Right lung (tissue), 2 donors: ENCODE measurements at regions not wholly inside any gene's neighbourhood (a gene's known extent, or its start where the extent isn't known, plus 50 kb on each side); places are given as distances from the start of the nearest gene placed in this dataset.
A peak's percentile ranks its signal among the peaks of the same experiment; 100 is the strongest.

Experiments used
- DNase-seq, 2 donors: peaks; one replicate each; pipeline ENCODE4 v3.0.0-alpha.2; 2013

GRCh38 chr10:89095701-89096391, 105.2 kb downstream of the FAS start:
- no peak for DNase-seq

- no peak for DNase-seq
These were observed 103.1 kb downstream of the FAS start for GRCh38 chr10:89093728-89094127.

- no peak for DNase-seq
These were observed 102.4 kb downstream of the FAS start for GRCh38 chr10:89092981-89093380.

- no peak for DNase-seq
These were observed 101.8 kb downstream of the FAS start for GRCh38 chr10:89092439-89092838.

- DNase-seq, result no peak
These were observed 100.9 kb downstream of the FAS start for GRCh38 chr10:89091496-89091895.

- DNase-seq, result peak; percentile 32 to 42
These were observed 100.3 kb downstream of the FAS start for GRCh38 chr10:89090756-89091445.

GRCh38 chr10:89086801-89087521, 96.4 kb downstream of the FAS start:
- DNase-seq, result no peak

- no peak for DNase-seq
These were observed 94.6 kb downstream of the FAS start for GRCh38 chr10:89085153-89085552.

- no peak for DNase-seq
These were observed 91.5 kb downstream of the FAS start for GRCh38 chr10:89082086-89082485.

GRCh38 chr10:89080660-89081059, 90.1 kb downstream of the FAS start:
- no peak for DNase-seq

GRCh38 chr10:89079961-89080360, 89.4 kb downstream of the FAS start:
- DNase-seq, result no peak

- no peak for DNase-seq
These were observed 88.4 kb downstream of the FAS start for GRCh38 chr10:89078724-89079672.

GRCh38 chr10:89076120-89076519, 85.5 kb downstream of the FAS start:
- no peak for DNase-seq

- DNase-seq, result no peak
These were observed 85.0 kb downstream of the FAS start for GRCh38 chr10:89075631-89076030.

GRCh38 chr10:89074120-89074519, 83.5 kb downstream of the FAS start:
- no peak for DNase-seq

GRCh38 chr10:89073719-89074118, 83.1 kb downstream of the FAS start:
- no peak for DNase-seq

GRCh38 chr10:89069589-89069988, 79.0 kb downstream of the FAS start:
- DNase-seq, result no peak
